ENCODE measurements at regions not wholly inside any gene's neighbourhood (a gene's known extent, or its start where the extent isn't known, plus 50 kb on each side); places are given as distances from the start of the nearest gene placed in this dataset.
"Not testable (repeated sequence)": the region's sequence is repeated elsewhere in the genome, so short reads cannot be mapped to it uniquely, and the experiment has no call there.

GRCh38 chr2:125901278-125901677 lies 754.7 kb upstream of the GYPC start:
- DNase-seq: no peak

GRCh38 chr2:125925891-125926546 lies 729.9 kb upstream of the GYPC start:
- DNase-seq: no peak

- no peak for DNase-seq
Observed at GRCh38 chr2:125935559-125935958, 720.4 kb upstream of the GYPC start.

- DNase-seq: no peak
Observed at GRCh38 chr2:125942585-125943424, 713.2 kb upstream of the GYPC start.

- DNase-seq: no peak
Observed at GRCh38 chr2:125959047-125959446, 696.9 kb upstream of the GYPC start.

GRCh38 chr2:125961739-125962138 lies 694.2 kb upstream of the GYPC start:
- DNase-seq: no peak

GRCh38 chr2:125979886-125980285 lies 676.1 kb upstream of the GYPC start:
- peak; percentile 13 for DNase-seq

- DNase-seq: no peak
Observed at GRCh38 chr2:125983364-125983763, 672.6 kb upstream of the GYPC start.

GRCh38 chr2:126029316-126029715 lies 626.6 kb upstream of the GYPC start:
- DNase-seq: no peak

GRCh38 chr2:126038861-126039260 lies 617.1 kb upstream of the GYPC start:
- no peak for DNase-seq

- no peak for DNase-seq
Observed at GRCh38 chr2:126041391-126042047, 614.4 kb upstream of the GYPC start.

- no peak for DNase-seq
Observed at GRCh38 chr2:126042089-126042488, 613.9 kb upstream of the GYPC start.

GRCh38 chr2:126048719-126049118 lies 607.2 kb upstream of the GYPC start:
- DNase-seq: no peak

- DNase-seq: no peak
Observed at GRCh38 chr2:126049461-126049860, 606.5 kb upstream of the GYPC start.

- no peak for DNase-seq
Observed at GRCh38 chr2:126050991-126051736, 604.8 kb upstream of the GYPC start.

- DNase-seq: not testable (repeated sequence)
Observed at GRCh38 chr2:126051737-126052240, 604.2 kb upstream of the GYPC start.

- DNase-seq: no peak
Observed at GRCh38 chr2:126059379-126059778, 596.6 kb upstream of the GYPC start.

- DNase-seq: peak; percentile 65
Observed at GRCh38 chr2:126085011-126085795, 570.8 kb upstream of the GYPC start.

- DNase-seq: no peak
Observed at GRCh38 chr2:126100962-126101361, 555.0 kb upstream of the GYPC start.

GRCh38 chr2:126106006-126106405 lies 550.0 kb upstream of the GYPC start:
- no peak for DNase-seq

GRCh38 chr2:126107883-126108282 lies 548.1 kb upstream of the GYPC start:
- no peak for DNase-seq

GRCh38 chr2:126115975-126116374 lies 540.0 kb upstream of the GYPC start:
- no peak for DNase-seq
